ENCODE measurements at regions not wholly inside any gene's neighbourhood (a gene's known extent, or its start where the extent isn't known, plus 50 kb on each side); places are given as distances from the start of the nearest gene placed in this dataset.

- no peak for TF ChIP-seq SPI1 (IDR thresholded peaks at IDR 0.05; ENCODE audit: low read depth, low read length)
- no peak for TF ChIP-seq POLR2AphosphoS5 (IDR thresholded peaks at IDR 0.05; ENCODE audit: low read depth, low read length)
Observed at GRCh38 chr11:111444040-111444439, 65.0 kb upstream of the POU2AF1 start.

Data from GM12891 (cell line).